ENCODE measurements at regions not wholly inside any gene's neighbourhood (a gene's known extent, or its start where the extent isn't known, plus 50 kb on each side); places are given as distances from the start of the nearest gene placed in this dataset.
A peak's percentile ranks its signal among the peaks of the same experiment; 100 is the strongest.

DNA sequence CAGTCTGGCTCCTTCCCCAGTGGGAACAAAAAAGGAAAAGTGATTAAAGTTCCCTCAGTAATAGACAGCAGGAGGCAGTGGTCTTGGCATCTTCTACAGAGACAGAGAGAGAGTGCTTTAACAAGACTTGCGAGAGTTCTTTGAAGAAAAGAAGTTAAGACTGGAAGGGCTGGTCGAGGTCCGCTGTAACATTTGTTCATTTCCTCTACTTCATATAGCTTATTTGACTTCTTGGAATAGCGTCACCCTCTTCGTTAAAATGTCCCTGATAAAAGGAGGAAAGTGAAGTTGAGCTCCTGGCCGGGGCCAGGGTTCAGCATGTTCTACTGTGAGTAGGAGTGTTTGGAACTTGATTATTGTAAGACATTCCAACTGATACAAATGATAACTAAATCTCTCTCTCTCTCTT, 179.8 kb downstream of the SLIT2 start:
- FAIRE-seq: no peak

DNA sequence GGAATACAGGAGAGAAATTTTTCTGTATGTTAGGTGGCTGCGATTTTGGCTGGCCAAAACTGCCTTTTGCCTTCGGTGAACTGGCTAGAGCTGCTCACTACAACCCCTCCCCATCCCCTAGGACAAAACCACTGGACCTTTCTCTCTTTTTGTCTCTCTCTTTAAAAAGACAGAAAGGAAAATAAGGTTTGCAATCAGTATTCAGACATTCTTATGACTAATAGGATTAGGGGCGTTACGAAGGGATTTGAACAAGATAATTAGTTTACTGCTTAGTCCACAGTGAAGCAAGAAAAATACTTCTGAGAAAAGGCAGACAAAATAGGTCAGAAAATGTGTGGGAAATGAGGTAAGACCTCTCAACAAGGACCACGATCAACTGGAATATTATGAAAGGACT, 180.4 kb downstream of the SLIT2 start:
- Histone ChIP-seq H3K4me1 (peaks cover 0 to 5% (median 4%) of the 10 kb centered on the region in 3 donors), H3K27me3 (no peaks in the 10 kb centered on the region), H3K27ac (no peak overlapping the region), H3K36me3 (no peaks in the 10 kb centered on the region), H3K4me3 (no peak overlapping the region), H3K9me3 (no peaks in the 10 kb centered on the region)
- WGBS, 2 donors: 57 to 78% methylated on average over 5 of the region's 5 CpGs
- intact Hi-C loops (cut with DNase I): no loop called here
- peak in 1 of 4 donors; percentile 44 for ATAC-seq
- DNase-seq: no peak
- no peak for FAIRE-seq
- TF ChIP-seq, protein P1, sequence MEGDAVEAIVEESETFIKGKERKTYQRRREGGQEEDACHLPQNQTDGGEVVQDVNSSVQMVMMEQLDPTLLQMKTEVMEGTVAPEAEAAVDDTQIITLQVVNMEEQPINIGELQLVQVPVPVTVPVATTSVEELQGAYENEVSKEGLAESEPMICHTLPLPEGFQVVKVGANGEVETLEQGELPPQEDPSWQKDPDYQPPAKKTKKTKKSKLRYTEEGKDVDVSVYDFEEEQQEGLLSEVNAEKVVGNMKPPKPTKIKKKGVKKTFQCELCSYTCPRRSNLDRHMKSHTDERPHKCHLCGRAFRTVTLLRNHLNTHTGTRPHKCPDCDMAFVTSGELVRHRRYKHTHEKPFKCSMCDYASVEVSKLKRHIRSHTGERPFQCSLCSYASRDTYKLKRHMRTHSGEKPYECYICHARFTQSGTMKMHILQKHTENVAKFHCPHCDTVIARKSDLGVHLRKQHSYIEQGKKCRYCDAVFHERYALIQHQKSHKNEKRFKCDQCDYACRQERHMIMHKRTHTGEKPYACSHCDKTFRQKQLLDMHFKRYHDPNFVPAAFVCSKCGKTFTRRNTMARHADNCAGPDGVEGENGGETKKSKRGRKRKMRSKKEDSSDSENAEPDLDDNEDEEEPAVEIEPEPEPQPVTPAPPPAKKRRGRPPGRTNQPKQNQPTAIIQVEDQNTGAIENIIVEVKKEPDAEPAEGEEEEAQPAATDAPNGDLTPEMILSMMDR (IDR thresholded peaks at IDR 0.05): no peak

More for the DNA sequence above, 179.8 kb downstream of the SLIT2 start:
- 75 to 76% methylated on average over 6 of the region's 6 CpGs for WGBS, 2 donors
- intact Hi-C loops (cut with DNase I): no loop called here
- ATAC-seq (no peak), DNase-seq (no peak)
- Histone ChIP-seq H3K27me3 (no peaks in the 10 kb centered on the region), H3K4me1 (peaks cover 0 to 5% (median 4%) of the 10 kb centered on the region in 3 donors), H3K27ac (no peak overlapping the region), H3K9me3 (no peaks in the 10 kb centered on the region), H3K4me3 (no peak overlapping the region), H3K36me3 (no peaks in the 10 kb centered on the region)
- TF ChIP-seq, protein P1 (IDR thresholded peaks at IDR 0.05): no peak

DNA sequence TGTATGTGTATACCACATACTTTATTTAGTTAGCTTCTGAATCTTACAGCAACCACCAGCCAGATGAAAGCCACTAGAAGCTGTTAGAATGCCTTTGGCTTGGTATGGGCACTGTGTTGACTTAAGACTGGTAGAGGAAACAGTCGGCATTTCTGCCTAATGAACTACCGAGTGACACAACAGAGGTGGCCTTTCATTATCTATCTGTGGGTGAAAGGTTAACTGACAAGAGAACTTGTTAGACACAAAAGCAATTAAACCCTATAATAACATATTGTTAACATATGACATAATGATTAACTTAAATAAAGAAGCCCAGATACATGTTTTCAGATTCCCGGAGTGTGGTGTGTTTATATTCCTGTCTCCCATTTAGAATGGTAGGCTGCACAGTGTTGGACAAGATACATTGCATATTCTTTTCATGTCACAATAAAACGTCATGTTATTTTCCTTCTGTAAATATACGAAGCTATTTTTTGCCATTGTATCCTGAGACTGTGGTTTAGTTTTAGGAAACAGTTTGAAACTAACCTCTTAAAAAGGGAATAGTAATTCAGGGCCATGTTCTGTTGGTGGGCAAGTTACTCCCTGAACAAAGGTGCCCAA, 181.5 kb downstream of the SLIT2 start:
- Histone ChIP-seq H3K27me3 (no peaks in the 10 kb centered on the region), H3K36me3 (no peaks in the 10 kb centered on the region), H3K4me3 (no peak overlapping the region), H3K4me1 (peaks cover 0 to 5% (median 4%) of the 10 kb centered on the region in 3 donors), H3K9me3 (no peaks in the 10 kb centered on the region), H3K27ac (no peak overlapping the region)
- no peak for FAIRE-seq
- 8% methylated on average over 5 of the region's 5 CpGs for WGBS, 2 donors
- peak; percentile 40 to 85 (median 73) for ATAC-seq
- TF ChIP-seq, protein P1 (IDR thresholded peaks at IDR 0.05): no peak
- no peak for DNase-seq
- intact Hi-C loops (cut with DNase I): no loop called here

DNA sequence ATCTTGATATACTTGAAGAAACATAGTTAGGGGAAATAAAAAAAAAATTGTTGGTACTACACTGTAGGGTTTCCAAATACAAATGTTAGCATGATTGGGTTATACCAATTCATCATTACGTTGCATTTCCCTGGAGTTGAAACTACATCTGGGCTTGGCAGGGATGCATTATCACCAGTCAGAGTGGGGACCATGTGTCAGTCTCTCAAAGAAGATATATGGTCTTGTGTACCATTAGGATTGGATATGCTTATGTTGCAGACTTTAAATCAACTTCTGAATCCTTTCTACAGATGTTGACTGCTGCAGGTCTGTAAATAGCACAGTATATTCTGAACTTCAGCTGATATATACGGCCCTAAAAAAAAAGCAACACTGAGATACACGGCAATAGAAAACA, 188.5 kb downstream of the SLIT2 start:
- WGBS, 2 donors: 76 to 90% methylated on average over 3 of the region's 3 CpGs
- no peak for FAIRE-seq
- H3K27ac ChIP-seq: no peak overlapping the region
- intact Hi-C loops (cut with DNase I): no loop called here
- no peaks in the 10 kb centered on the region for H3K9me3 ChIP-seq
- no peaks in the 10 kb centered on the region for H3K27me3 ChIP-seq
- no peak overlapping the region for H3K4me3 ChIP-seq
- no peaks in the 10 kb centered on the region for H3K4me1 ChIP-seq
- no peak for DNase-seq
- TF ChIP-seq, protein P1 (IDR thresholded peaks at IDR 0.05): no peak
- H3K36me3 ChIP-seq: no peaks in the 10 kb centered on the region
- no peak for ATAC-seq

DNA sequence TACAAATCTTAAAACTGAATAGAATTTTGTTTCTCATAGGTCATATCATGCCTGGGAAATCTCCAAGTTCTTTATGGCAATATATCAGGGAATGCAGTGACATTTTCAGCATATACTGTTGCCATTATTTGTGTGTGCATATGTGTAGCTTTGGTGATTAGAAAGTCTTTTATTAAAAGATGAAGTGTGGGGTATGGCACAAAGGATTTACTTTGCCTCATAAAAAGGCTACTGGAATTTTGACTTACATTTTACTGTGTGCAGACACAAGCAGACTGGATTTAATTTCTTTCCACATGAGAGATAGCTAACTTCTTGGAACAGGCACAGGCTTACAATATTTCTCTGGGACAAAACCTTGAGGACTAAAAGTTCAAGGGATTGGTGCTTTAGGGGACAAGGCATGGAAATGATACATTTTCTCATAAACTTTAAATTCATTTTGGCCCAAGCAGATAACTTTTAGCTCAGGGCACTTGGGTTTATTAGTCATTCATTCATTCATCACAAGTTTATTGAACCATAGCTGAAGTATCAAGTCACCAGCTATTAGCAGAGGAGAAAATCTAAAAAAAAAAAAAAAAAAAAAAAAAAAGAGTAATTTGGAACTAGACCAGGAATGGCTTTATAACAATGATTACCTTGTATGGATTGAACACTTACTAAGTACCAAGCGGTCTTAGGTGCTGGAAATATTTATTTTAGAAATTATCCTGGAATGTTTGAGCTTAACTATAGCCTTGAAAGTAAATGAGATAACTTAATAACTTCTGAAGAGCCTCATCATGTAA, 191.5 kb downstream of the SLIT2 start:
- ATAC-seq (peak in 2 of 4 donors; percentile 24 to 35), FAIRE-seq (peak; percentile 29), DNase-seq (no peak)
- intact Hi-C loops (cut with DNase I): no loop called here
- no peaks in the 10 kb centered on the region for H3K4me1 ChIP-seq
- TF ChIP-seq, protein P1 (IDR thresholded peaks at IDR 0.05): no peak
- H3K27me3 ChIP-seq: no peaks in the 10 kb centered on the region
- no peak overlapping the region for H3K4me3 ChIP-seq
- no peaks in the 10 kb centered on the region for H3K36me3 ChIP-seq
- H3K27ac ChIP-seq: no peak overlapping the region
- no peaks in the 10 kb centered on the region for H3K9me3 ChIP-seq
- 51 to 61% methylated on average over 1 of the region's 1 CpG for WGBS, 2 donors

Data from pancreas (tissue), 10 donors.